GM12878 (cell line): ENCODE measurements at regions not wholly inside any gene's neighbourhood (a gene's known extent, or its start where the extent isn't known, plus 50 kb on each side); places are given as distances from the start of the nearest gene placed in this dataset.

Experiments
- GABPA ChIP-seq: IDR thresholded peaks from 2 replicates; pipeline ENCODE4 v1.6.1; 2014; ENCODE audit warnings: antibody characterized with exemption, low read depth, mild to moderate bottlenecking, inconsistent platforms
- POLR2AphosphoS5 ChIP-seq: IDR thresholded peaks from 2 replicates; pipeline ENCODE4 v1.6.1; 2011; ENCODE audit warnings: mild to moderate bottlenecking, low read length, inconsistent platforms
- RAD51 ChIP-seq: fragments of 450-650 bp; IDR thresholded peaks from 2 replicates; pipeline ENCODE4 v1.6.1; 2016; ENCODE audit warnings: moderate library complexity, mild to moderate bottlenecking, inconsistent platforms
- YY1 ChIP-seq: IDR thresholded peaks from 2 replicates; pipeline ENCODE4 v1.6.1; 2011; ENCODE audit warnings: low read depth, mild to moderate bottlenecking, low read length
- TF ChIP-seq, protein P1 (sequence below), 3 experiments: IDR thresholded peaks in 2 of 3; conservative IDR thresholded peaks in 1 of 3; 2 replicates each; pipeline ENCODE4 v1.5.1; 2011; ENCODE audit warnings: low read depth in 3 of 3, low read length in 3 of 3, mild to moderate bottlenecking in 3 of 3, control low read depth in 2 of 3, moderate library complexity in 2 of 3, inconsistent platforms in 1 of 3, mixed read lengths in 1 of 3; ENCODE audit not compliant: control insufficient read depth in 2 of 3, insufficient read depth in 1 of 3; ENCODE audit errors: extremely low read depth in 1 of 3
- TF ChIP-seq, protein P2 (sequence below): IDR thresholded peaks from 2 replicates; pipeline ENCODE4 v1.6.1; 2011; ENCODE audit warnings: low read depth, low read length, improper control_type of control experiment, borderline replicate concordance

DNA sequence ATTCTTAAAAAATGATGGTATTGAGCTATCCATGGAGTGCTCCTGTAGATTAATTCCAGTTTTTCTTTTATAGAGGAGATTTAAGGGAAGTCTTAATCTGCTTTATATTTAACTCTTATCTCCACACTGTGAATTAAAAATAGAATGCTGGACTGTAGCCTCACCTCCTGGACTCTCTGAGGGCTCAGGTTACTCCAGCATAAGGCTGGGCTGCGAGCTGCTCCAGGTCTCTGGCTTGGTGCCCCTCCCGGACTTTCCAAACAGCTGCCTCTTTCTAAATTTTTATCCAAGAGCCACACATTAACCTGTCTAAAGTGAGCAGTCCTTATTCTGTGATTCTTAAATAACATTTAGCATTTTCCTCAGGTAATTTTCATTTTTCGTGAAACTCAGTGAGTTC is 218.7 kb upstream of the JADE1 start:
- TF ChIP-seq POLR2AphosphoS5 (no peak), YY1 (no peak), RAD51 (no peak), GABPA (no peak)
- TF ChIP-seq, protein P1, sequence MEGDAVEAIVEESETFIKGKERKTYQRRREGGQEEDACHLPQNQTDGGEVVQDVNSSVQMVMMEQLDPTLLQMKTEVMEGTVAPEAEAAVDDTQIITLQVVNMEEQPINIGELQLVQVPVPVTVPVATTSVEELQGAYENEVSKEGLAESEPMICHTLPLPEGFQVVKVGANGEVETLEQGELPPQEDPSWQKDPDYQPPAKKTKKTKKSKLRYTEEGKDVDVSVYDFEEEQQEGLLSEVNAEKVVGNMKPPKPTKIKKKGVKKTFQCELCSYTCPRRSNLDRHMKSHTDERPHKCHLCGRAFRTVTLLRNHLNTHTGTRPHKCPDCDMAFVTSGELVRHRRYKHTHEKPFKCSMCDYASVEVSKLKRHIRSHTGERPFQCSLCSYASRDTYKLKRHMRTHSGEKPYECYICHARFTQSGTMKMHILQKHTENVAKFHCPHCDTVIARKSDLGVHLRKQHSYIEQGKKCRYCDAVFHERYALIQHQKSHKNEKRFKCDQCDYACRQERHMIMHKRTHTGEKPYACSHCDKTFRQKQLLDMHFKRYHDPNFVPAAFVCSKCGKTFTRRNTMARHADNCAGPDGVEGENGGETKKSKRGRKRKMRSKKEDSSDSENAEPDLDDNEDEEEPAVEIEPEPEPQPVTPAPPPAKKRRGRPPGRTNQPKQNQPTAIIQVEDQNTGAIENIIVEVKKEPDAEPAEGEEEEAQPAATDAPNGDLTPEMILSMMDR (IDR thresholded peaks at IDR 0.05 in 2 of 3, conservative IDR thresholded peaks at IDR 0.05 in 1 of 3; ENCODE audit: control insufficient read depth in 2 of 3, extremely low read depth in 1 of 3, insufficient read depth in 1 of 3, low read depth in 3 of 3, low read length in 3 of 3) = no peak
- TF ChIP-seq, protein P2, sequence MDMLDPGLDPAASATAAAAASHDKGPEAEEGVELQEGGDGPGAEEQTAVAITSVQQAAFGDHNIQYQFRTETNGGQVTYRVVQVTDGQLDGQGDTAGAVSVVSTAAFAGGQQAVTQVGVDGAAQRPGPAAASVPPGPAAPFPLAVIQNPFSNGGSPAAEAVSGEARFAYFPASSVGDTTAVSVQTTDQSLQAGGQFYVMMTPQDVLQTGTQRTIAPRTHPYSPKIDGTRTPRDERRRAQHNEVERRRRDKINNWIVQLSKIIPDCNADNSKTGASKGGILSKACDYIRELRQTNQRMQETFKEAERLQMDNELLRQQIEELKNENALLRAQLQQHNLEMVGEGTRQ = no peak
